Progenitor cell of endocrine pancreas (in vitro differentiated cells): ENCODE measurements at regions not wholly inside any gene's neighbourhood (a gene's known extent, or its start where the extent isn't known, plus 50 kb on each side); places are given as distances from the start of the nearest gene placed in this dataset.

Experiments
- DNase-seq: peaks from one replicate; pipeline ENCODE4 v3.0.0; 2021; ENCODE audit warnings: low spot score; ENCODE audit not compliant: unreplicated experiment
- H3K27ac Mint-ChIP-seq: 2 replicates; pipeline ENCODE4 v1.8.0; 2021; ENCODE audit warnings: mild to moderate bottlenecking, moderate library complexity, mixed read lengths
- H3K27me3 Mint-ChIP-seq: 2 replicates; pipeline ENCODE4 v1.8.0; 2021; ENCODE audit warnings: mixed read lengths
- H3K36me3 Mint-ChIP-seq: 2 replicates; pipeline ENCODE4 v1.8.0; 2022; ENCODE audit warnings: mixed read lengths; ENCODE audit not compliant: insufficient read depth
- H3K4me1 Mint-ChIP-seq: 2 replicates; pipeline ENCODE4 v1.8.0; 2021; ENCODE audit warnings: low read depth, mixed read lengths
- H3K4me3 Mint-ChIP-seq: 2 replicates; pipeline ENCODE4 v1.8.0; 2021; ENCODE audit warnings: low read depth, mild to moderate bottlenecking, moderate library complexity, mixed read lengths
- H3K9me3 Mint-ChIP-seq: 2 replicates; pipeline ENCODE4 v1.8.0; 2021; ENCODE audit warnings: low read depth, mixed read lengths
- TF ChIP-seq, protein P1 (sequence below): fragments of 200-600 bp; sonication (generic); IDR thresholded peaks from one replicate; pipeline ENCODE4 v1.5.0; 2021; ENCODE audit warnings: antibody characterized with exemption, mild to moderate bottlenecking; ENCODE audit not compliant: unreplicated experiment

DNA sequence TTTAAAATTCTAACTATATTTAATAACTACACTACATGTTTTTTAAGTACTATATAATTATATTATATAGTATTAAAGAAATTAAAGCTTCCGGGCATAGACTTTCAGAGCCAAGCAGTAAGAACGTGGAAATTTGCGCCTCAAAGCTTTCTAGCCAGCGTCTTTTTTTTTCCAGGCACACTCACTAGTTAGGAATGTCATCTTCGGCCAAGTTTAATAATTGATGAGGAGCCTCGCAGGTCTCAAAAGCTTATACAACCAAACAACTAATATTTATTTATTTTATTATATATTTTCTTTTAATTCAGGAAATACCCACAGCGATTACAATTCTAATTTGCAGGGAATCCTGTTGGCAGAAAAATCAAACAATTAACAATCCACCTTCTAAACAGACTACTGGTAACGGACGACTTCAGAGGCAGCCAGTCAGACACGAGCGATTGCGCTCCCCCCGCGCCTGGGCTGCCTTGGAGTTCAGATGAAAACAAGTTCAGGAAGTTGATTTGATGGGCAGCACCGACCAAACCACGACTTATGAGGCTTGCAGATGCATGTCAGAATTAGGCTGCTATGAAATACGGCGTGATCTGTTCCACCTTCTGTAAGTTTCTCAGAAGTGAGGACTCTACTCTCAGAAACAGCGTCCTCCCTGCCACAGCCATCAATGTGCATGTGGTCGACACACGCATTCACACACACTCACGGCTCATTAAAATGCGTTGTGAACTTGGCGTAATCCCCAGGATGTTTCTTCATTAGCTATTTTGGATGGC lies 431.8 kb upstream of the MGMT start:
- TF ChIP-seq, protein P1, sequence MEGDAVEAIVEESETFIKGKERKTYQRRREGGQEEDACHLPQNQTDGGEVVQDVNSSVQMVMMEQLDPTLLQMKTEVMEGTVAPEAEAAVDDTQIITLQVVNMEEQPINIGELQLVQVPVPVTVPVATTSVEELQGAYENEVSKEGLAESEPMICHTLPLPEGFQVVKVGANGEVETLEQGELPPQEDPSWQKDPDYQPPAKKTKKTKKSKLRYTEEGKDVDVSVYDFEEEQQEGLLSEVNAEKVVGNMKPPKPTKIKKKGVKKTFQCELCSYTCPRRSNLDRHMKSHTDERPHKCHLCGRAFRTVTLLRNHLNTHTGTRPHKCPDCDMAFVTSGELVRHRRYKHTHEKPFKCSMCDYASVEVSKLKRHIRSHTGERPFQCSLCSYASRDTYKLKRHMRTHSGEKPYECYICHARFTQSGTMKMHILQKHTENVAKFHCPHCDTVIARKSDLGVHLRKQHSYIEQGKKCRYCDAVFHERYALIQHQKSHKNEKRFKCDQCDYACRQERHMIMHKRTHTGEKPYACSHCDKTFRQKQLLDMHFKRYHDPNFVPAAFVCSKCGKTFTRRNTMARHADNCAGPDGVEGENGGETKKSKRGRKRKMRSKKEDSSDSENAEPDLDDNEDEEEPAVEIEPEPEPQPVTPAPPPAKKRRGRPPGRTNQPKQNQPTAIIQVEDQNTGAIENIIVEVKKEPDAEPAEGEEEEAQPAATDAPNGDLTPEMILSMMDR: no peak
- Mint-ChIP-seq H3K36me3 (no peaks in the 10 kb centered on the region), H3K27me3 (peaks cover 98% of the 10 kb centered on the region), H3K9me3 (no peaks in the 10 kb centered on the region), H3K27ac (no peak overlapping the region), H3K4me3 (no peak overlapping the region), H3K4me1 (peaks cover 5% of the 10 kb centered on the region)
- no peak for DNase-seq

DNA sequence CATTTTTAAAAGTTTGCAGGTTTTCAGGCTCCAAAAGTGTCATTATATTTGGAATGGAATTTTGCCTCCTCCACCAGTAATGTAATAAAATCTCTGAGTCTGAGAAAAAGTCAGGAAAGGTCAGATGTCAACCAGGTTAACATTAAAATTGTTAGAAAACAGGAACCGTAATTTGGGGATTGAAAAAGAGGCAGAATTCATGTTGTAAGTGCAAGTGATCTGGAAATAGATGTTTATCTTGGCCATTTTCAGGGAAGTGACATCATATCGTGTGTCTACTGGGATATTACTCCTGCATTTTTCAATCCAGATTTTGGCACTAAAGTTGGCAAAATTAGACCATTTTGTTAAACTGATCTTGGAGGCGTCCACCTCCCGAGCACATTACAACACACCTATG lies 428.5 kb upstream of the MGMT start:
- H3K4me3 Mint-ChIP-seq: no peak overlapping the region

DNA sequence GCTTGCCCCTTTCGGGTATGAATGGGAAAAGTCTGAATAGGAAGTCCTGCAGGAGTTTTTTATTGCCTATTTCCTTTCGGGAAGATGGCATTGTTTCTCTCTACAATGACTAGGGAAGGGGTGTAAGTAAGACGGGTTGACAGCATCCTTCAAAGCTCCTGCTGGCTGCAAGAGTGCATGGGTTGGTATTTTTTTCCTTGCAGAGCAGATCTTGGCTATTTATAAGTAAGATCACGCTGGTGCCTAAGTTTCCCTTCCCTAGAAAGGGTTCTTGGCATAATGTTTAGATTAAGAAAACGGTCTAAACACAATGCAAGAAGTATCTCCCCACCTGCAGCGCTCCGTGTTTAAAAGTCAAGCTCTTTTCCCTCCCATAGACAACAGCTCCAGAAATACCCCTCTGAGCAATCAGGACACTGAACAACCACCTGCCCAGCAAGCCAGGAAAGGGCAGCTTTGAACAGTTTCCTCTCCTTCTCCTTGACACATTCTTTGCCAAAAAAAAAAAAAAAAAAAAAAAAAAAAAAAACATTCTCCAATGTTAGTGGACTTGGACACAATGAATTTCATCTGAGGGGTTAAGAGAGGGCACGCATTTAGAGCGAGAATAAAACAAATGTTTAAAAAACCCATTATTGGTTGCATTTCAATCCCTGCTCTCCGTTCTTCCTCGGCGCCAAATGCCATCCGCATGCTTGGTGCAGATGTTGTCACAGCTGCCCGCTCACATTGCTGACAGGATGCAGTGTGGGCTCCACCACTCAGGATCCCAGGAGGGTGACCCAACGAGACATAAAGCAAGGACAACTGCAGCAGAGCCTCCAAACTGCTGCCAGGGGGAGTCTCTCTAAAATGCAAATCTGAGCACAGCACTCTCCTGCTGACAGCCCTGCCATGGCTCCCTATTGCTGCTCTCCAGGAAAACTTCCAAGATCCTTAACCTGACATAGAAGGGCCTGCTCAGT lies 427.4 kb upstream of the MGMT start:
- H3K27ac Mint-ChIP-seq: no peak overlapping the region
- H3K27me3 Mint-ChIP-seq: peaks cover 94% of the 10 kb centered on the region
- peaks cover under 1% of the 10 kb centered on the region for H3K4me1 Mint-ChIP-seq
- no peaks in the 10 kb centered on the region for H3K9me3 Mint-ChIP-seq
- H3K4me3 Mint-ChIP-seq: no peak overlapping the region
- DNase-seq: no peak
- no peaks in the 10 kb centered on the region for H3K36me3 Mint-ChIP-seq
- TF ChIP-seq, protein P1: no peak

More for the DNA sequence above, 428.5 kb upstream of the MGMT start:
- Mint-ChIP-seq H3K36me3 (no peaks in the 10 kb centered on the region), H3K27me3 (peaks cover 96% of the 10 kb centered on the region), H3K27ac (no peak overlapping the region), H3K9me3 (no peaks in the 10 kb centered on the region), H3K4me1 (peaks cover 5% of the 10 kb centered on the region)
- TF ChIP-seq, protein P1: no peak
- no peak for DNase-seq

DNA sequence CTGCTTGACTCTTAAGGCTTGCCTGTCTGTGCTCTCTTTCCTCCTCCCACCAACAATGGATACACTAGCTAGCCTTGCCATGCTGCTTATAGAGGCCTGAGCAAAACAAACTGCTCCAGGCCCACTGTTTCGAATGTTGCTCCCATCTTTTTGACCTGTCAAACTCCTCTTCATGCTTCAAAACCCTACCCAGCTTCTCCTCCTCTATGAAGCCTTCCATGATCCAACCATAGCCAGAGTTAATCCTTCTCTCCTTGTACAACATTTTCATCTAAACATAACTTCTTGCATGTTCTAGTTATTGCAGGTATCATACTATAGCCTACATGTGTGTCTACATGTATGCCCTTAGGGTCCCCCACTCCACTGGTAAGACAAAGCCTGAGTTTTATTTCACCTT lies 426.7 kb upstream of the MGMT start:
- Mint-ChIP-seq H3K4me1 (no peaks in the 10 kb centered on the region), H3K4me3 (no peak overlapping the region), H3K36me3 (no peaks in the 10 kb centered on the region), H3K27me3 (peaks cover 92% of the 10 kb centered on the region), H3K9me3 (no peaks in the 10 kb centered on the region), H3K27ac (no peak overlapping the region)
- DNase-seq: no peak
- TF ChIP-seq, protein P1: no peak

DNA sequence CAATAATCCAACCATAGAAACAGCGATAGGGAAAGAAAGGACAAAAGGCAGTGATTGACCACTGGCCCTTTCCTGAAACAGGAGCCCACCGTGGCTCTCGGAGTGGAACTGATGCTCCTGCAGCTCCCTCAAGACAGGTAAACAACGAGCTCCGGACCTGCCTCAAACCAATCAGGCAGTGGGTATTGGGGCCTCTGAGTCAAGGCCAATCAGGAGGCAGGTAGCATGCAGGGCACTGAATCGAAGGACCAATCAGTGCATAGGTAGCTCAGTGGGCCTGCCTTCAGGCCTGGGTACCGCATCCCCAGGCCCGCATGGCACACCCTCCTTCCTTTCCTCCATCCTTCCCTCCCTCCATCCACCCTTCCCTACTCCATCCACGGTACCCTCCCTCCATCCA lies 425.1 kb upstream of the MGMT start:
- H3K27me3 Mint-ChIP-seq: peaks cover 92% of the 10 kb centered on the region
- TF ChIP-seq, protein P1: no peak
- no peaks in the 10 kb centered on the region for H3K4me1 Mint-ChIP-seq
- no peaks in the 10 kb centered on the region for H3K9me3 Mint-ChIP-seq
- no peak for DNase-seq
- no peak overlapping the region for H3K4me3 Mint-ChIP-seq
- no peak overlapping the region for H3K27ac Mint-ChIP-seq
- H3K36me3 Mint-ChIP-seq: no peaks in the 10 kb centered on the region
